Stimulated activated CD8-positive, alpha-beta memory T cell treated with anti-CD3 and anti-CD28 coated beads, Interleukin-4, amount 100 ng/mL, for 48 hours (primary cell): ENCODE measurements at regions not wholly inside any gene's neighbourhood (a gene's known extent, or its start where the extent isn't known, plus 50 kb on each side); places are given as distances from the start of the nearest gene placed in this dataset.
"Not testable (repeated sequence)": the region's sequence is repeated elsewhere in the genome, so short reads cannot be mapped to it uniquely, and the experiment has no call there.

Experiments
- DNase-seq: peaks from one replicate; pipeline ENCODE4 v3.0.0-alpha.2; 2020

DNA sequence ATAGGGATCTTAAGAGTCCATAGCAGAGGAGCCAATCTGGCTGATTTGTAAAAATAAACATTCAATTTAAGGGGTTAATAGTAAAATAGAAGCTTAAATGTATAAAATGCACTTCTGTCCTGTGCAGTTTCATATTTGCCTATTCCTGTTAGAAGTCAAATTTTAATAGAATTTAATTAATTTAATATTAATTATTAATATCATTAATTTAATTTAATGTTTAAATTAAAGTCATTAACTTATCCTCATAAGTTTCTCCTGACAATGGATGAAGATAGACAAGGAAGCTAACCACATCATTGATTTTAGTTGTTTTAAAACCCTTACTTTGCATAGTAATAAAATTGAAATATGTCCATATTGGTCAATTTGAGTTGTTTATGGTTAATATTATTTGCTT lies 1096.2 kb upstream of the EPHA6 start:
- DNase-seq, result no peak

DNA sequence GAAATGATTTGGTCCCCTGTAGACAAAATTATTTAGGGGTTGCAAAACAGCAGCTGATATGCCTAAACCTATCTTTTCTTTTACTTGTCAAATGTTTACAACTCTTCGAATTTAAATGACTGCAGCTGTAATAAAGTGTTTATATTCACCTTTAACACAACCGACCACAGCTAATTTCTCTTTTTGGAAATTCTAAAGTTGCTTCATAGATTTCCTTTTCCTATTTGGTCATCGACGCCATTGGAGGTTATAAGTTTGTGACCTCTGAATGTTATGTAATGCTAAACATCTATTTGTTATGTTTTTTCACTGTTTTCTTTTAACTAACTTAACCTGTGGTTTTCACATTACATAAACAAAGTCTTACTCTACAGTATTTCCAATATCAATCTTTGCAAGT lies 1094.9 kb upstream of the EPHA6 start:
- DNase-seq, result no peak

DNA sequence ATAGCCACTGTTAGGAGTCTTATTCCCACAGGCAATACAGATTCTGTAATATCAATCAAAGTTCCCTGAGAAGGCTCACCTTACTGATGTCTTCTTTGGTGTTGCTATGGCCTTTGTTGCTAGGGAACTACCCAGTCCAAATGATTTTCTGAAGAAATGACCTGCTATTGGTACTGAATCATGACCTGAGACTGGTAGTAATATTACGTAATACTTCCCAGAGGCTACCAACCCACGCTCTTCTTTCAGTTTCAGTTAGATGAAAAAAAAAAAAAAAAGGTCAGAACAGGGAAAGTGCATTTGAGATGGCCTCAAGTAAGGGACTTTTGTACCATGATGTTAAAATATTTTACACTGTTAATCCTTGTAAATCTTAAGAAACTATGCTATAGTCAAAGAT lies 1092.5 kb upstream of the EPHA6 start:
- DNase-seq, result no peak

DNA sequence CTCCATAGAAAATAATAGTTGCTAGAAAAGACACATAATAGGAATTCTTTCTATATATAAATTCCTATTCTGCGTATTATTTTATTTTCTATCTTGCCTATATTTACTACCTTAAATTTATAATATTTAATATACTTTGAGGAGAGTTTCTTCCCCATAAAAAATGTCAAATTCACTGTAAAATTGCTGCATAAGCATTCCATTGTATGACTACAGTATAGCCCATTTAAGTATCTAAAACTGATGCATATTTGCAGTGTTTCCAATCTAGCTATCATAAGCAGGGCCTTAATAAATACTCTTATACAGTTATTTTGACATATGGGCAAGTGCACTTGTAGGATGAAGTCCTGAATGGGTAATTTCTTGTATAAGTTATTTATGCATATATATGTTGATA lies 1088.6 kb upstream of the EPHA6 start:
- DNase-seq, result no peak

DNA sequence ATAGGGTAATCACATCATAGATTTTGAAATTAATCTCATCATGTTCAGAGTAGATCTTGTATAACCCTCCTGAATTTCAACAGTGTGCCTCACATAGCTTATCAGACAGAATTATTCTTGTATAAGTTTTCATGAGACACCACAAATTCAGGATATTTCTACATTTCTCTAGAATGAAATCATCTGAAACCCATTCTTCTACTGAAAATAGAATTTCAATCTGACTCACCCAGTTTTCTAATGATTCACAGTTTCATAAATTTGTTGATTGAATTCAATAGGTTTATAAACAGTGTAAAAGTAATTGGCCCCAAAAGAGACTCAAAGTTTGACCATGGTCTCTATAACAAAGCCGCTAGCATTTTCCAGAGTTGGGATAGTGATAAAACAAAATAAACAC lies 1082.6 kb upstream of the EPHA6 start:
- no peak for DNase-seq

DNA sequence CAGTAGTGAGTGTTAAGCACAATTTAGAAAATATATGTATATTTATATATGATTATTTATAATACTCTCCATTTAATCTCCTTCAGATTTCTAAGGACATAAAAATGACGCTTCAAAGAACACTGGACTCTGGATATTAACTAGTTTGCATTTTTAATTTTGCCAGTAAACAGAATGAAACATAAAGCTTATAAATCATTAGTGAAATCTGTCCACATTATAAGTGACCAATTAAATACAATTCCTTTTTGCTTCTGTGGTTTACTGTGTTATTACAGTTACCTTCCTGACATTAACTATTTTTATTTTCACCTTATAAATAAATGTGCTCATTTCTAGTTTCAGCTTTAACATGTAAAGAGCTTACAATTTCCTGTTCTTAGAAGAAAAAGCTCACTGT lies 1081.1 kb upstream of the EPHA6 start:
- no peak for DNase-seq

DNA sequence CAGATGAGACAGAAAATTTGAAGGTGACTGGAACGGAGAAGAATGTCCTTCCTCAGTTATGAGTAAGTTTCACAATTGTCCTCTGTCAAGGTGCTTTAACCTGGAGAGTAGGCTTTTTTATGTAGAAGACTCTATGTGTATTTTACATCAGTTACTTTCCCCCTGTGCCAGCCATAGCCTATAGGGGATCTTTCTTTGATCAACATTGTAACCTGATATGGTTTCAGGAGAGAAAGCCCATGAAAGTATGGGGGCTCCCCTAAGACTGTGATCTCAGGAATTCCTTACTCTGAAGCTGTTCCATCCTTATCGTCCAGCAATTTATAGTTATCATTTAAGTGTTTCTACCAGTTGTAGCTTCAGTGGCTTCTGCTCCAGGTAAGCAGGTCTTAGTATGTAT lies 1076.3 kb upstream of the EPHA6 start:
- DNase-seq, result no peak

DNA sequence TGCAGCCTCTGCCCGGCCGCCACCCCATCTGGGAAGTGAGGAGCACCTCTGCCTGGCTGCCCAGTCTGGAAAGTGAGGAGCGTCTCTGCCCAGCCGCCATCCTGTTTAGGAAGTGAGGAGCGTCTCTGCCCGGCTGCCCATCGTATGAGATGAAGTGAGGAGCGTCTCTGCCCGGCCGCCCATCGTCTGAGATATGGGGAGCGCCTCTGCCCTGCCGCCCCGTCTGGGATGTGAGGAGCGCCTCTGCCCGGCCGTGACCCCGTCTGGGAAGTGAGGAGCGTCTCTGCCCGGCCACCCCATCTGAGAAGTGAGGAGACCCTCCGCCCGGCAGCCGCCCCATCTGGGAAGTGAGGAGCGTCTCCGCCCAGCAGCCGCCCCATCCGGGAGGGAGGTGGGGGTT lies 1069.5 kb upstream of the EPHA6 start:
- not testable (repeated sequence) for DNase-seq

DNA sequence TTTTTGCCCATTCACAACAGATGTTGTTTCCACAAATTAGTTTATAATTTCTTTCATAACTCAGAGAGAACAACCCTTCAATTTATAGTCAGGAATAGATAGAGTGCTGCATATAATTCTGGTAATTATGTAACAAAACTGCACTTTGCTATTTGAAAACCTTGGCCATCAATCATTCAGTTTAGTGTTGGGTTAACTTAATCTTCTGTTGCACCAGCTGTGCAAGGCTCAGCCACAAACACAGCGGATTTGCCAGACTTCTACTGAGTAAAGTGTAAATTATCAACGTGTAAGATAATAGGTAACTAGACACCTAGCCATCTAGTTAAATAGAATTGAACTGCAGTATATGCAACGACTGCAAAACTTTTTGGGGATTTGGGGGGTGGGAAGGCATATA lies 1064.3 kb upstream of the EPHA6 start:
- DNase-seq, result no peak

DNA sequence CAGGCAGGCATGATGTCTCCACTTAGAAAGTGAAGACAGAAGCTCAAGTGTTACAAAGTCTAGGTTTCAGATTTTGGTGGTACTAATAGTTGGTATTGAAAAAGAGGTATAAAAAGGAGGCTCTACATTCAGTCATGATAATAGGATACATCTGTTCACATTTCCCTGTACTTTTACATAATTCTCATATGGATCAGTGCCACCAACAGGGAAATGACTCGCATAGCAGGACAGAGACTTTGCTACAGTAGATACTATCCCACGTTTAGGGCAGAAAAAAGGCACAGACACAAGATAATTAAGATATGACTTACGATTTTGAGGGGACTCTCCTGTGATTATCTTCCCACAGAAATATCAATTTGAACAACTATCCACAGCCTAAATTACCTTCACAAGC lies 1062.9 kb upstream of the EPHA6 start:
- DNase-seq, result no peak

DNA sequence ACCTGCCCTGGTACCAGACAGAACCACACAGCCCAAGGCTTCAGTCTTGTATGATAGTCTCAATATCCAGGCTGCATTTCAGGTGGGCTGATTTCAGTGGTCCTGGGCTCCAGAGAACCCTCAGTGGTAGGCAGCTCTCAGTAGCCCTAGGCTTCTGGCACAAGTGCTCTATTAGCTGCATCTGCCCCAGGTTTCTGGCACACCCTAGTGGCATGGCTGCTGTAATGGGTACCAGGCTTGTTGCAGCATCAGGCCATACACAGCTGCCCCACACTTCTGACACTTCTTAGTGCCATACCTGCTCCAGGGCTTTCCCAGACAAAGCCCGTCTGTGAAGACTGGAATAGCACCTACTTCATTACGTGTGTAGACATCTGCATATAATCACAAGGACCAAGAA lies 1062.2 kb upstream of the EPHA6 start:
- no peak for DNase-seq

DNA sequence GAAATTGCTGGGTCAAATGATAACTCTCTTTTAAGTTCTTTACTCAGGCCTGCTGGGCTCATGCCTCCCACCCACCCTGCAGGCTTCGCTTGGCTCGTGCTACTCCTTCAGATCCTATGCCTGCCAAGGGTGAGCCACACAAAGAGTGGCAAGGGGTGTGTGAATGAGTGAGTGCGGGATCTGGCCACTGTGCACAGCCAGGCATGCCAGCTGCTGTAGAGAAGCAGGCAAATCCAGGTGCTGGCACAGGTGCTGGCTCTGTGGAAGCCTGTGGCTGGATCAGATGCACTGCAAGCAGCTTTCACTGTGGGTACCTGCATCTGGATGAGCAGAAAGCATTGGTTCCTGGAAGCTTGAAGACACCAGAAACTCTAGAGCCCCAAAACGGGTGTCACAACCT lies 1055.7 kb upstream of the EPHA6 start:
- no peak for DNase-seq

DNA sequence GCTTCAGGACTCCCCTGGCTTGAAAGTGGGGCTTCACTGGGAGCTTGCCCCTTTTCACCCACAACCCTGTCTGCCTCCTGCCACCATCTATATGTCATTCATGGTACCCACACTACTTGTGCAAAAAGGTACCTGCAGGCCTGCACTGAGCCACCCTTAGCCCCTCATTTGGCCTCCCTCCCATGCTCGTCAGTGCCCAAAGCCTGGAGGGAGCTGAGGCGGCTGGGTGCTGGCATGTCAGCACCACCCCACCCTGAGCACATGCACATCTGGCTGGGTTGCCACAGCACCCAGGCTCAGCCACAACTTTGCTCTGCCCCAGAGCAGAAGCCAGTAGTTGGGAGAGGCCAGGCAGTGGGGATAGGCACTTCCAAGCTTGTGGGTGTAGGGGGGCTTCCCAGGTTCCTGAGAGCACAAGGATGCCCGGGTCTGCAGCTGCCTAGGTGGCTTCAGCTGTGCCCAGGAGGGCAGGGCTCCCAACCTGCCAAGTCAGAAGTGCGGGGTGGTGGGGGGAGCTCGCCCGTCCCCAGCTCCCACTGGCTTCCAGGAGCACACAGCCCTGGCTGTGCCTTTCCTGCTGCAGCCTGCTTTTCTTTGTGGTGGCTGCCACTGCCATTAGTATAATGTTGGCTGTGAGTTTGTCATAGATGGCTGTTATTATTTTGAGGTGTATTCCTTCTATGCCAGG lies 1054.6 kb upstream of the EPHA6 start:
- DNase-seq, result no peak

DNA sequence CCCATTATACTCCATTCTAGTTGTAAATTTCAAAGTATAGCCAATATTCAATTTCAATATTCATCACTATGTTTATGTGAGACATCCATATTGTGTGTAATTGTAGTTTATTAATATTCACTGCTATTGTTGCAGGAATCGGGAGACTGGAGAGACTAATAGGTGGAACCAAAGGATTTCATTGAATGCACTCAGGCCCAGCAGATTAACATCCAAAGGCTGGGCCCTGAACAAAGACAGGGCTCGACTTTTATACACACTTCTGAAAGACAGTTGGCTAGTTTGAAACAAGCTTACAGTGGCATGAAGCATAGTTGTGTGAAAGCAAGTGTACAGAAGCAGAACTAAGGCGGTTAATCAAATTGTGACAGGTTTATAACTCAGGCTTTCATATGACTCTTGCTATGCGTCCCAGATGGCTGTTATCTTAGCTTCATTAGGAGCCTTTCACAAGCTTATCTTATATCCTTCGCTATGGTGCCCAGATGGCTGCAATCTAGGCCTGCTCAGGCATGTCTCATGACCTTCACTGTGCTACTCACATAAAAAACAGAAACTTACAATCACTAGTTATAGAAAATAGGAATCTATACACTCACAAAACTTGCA lies 1038.8 kb upstream of the EPHA6 start:
- no peak for DNase-seq

DNA sequence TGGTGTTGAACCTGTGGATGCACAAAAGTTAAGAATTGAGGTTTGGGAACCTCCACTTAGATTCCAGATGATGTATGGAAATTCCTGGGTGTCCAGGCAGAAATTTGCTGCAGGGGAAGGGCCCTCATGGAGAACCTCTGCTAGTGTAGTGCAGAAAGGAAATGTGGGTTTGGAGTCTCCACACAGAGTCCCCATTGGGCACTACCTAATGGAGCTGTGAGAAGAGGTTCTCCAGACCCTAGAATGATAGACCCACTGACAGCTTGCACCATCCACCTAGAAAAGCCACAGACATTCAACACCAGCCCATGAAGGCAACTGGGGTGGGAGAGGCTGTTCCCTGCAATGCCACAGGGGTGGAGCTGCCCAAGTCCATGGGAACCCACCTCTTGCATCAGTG lies 1032.8 kb upstream of the EPHA6 start:
- no peak for DNase-seq

DNA sequence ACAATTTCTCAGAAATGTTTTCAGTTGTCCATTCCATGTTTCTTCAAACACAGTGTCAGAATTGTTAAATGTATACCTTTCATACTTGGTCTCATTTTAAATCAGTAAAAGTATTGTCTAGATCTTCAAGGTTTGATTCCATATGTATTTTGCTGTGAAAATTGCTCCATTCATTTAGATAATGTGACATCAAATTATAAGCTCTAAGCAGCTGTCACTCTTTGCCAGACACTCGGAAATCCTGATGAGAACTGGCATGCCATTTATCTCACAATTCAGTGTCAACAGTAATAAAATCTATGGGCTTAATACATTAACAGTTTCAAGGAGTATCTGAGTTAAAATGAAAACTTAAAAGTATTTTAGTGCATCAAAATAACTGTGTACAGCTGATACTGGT lies 1025.3 kb upstream of the EPHA6 start:
- DNase-seq, result no peak

DNA sequence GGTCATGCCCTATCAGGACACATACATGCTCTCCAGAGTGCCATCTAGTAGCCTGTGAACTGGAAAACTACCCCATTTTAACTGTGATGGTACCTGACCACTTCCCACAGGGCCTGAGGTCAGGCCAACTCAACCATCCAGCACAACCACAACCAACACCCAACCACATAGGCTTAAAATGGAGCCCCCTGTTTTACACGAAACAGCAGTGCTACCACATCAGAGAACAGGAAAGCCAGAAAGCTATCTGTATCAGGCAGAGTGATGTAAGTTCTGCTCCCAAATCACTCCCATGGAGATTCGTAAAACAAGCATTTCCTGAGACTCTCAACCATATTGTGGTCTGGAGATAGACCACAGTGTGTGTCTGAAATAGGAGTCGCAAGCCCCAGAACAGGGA lies 1017.3 kb upstream of the EPHA6 start:
- no peak for DNase-seq

DNA sequence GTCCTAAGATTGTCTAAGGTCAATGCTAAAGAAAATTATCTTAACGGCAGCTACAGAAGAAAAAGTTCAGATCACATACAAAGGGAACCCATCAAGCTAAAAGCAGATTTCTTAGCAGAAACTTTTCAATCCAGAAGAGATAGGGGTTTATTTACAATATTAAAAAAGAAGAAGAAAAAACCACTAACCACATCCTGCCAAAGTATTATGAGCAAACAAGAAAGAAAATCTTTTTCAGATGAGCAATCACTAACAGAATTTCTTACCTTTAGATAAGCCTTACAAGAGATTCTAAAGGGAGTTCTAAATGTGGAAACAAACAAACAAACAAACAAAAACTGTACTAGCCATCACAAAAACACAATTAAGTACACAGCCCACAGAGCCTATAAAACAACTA lies 1015.8 kb upstream of the EPHA6 start:
- no peak for DNase-seq

DNA sequence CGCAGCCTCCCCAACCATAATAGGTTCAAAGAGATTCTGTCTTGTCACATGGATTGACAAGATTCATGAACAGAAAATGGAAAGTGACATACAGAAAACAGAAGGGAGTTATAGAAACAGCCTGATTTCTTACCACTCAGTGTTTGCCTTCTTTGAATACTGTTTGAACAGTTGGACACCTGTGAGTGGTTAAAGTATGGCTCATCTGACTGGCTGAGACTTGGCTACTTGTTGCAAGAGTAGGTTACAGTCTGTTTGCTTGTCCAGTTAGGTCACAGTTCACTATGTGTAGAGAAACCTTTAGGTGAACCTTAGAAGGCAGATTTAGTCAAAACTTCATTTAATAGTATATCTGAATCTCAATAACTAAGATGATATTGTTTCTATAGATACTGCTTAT lies 1003.9 kb upstream of the EPHA6 start:
- no peak for DNase-seq

DNA sequence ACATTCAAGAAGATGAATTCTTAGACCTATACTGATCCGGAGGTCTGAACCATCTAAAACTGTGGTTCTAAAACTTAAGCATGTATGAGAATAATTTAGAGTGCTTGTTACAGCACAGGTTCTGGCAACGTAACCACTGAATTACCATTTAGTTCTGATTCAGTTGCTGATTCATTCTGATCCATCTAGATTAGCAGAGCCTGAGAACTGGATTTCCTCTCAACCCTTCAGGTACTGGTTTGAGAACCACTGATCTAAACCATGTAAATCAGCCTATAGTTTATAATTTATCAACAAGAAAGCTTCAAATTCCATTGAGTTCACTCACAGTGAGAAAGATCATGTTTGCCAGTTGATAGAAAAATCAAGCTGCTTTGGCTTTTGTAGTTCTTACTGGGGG lies 1001.1 kb upstream of the EPHA6 start:
- no peak for DNase-seq

DNA sequence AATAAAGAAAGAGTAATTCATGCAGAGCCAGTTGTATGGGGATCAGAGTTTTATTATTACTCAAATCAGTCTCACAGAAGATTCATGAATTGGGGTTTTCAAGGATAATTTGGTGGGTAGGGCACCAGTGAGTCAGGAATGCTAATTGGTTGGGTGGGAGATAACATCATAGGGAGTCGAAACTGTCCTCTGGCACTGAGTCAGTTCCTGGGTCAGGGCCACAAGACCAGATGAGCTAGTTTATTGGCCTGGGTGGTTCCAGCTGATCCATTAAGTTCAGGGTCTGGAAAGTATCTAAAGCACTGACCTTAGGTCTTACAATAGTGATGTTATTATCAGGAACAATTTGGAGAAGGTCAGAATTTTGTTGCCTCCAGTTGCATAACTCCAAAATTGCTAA lies 998.6 kb upstream of the EPHA6 start:
- DNase-seq, result no peak

DNA sequence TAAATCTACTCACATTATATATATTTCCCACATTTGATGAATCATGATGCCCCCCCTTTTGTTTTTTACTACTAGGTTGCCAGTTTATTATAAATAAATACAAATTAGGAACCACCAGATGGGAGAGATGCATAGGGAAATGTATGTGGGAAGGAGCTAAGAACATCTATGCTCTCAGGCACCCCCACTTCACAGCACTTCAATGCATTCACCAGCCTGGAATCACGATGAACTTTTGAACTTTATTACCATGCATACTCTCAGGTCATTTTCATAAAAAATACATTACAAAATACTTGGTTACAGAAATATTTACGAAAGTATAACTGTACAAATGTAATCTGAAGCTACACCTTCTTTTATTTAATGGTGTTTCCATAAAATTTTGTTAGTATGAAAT lies 988.0 kb upstream of the EPHA6 start:
- DNase-seq, result no peak

DNA sequence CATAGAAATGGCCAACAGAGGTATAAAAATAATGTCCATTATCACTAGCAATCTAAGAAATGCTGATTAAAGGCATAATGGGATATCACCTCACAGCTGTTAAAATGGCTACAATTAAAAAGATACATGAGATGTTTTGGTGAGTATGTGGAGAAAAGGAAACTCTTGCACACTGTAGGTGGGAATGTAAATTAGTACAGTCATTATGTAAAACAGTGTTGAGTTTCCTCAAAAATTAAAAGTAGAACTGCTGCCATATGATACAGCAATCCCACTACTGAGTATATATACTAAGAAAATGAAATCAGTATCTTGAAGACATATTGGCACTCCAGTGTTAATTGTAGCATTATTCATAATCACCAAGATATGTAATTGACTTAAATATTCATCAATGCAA lies 982.2 kb upstream of the EPHA6 start:
- DNase-seq, result no peak

DNA sequence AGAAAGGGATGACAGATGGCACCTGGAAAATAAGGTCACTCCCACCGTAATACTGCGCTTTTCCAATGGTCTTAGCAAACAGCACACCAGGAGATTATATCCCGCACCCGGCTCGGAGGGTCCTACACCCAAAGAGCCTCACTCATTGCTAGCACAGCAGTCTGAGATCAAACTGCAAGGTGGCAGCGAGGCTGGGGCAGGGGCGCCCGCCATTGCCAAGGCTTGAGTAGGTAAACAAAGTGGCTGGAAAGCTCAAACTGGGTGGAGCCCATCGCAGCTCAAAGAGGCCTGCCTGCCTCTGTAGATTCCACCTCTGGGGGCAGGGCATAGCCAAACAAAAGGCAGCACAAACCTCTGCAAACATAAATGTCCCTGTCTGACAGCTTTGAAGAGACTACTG lies 953.8 kb upstream of the EPHA6 start:
- not testable (repeated sequence) for DNase-seq

DNA sequence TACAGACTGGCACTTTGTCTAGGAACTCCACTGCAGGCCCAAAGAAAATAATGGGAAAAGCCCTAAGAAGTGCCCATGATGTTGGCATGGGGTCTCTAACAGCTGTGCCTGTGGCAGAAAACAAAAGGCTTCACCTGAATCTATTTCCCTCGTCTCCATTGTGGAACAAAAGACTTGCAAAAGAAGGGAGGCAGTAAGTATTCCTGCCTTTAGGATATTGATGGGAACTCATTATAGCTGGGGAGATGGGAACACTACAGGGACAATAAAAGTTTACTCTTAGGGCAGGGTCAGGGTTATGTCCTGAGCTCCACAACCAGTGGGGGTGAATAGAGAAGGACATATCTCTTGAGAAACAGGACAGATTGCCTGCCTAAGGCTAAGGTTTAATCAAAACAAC lies 930.6 kb upstream of the EPHA6 start:
- DNase-seq, result no peak
